Neural cell (in vitro differentiated cells): ENCODE measurements at regions not wholly inside any gene's neighbourhood (a gene's known extent, or its start where the extent isn't known, plus 50 kb on each side); places are given as distances from the start of the nearest gene placed in this dataset.

ENCODE experiments used
- H2AFZ ChIP-seq: fragments of 200-600, 300-800 bp; sonication (generic), shearing (Covaris generic); 2 replicates; pipeline ENCODE4 v1.6.0; 2014; ENCODE audit warnings: low read depth, mild to moderate bottlenecking, antibody characterized with exemption, low read length, moderate library complexity
- H3F3A ChIP-seq: fragments of 200-600 bp; shearing (Covaris generic); 2 replicates; pipeline ENCODE4 v1.6.1; 2016; ENCODE audit warnings: mild to moderate bottlenecking, moderate library complexity, mixed read lengths, antibody characterized with exemption, low read length; ENCODE audit not compliant: insufficient read depth, poor library complexity, severe bottlenecking
- H3K27ac ChIP-seq: fragments of 200-600, 300-800 bp; sonication (generic), shearing (Covaris generic); 2 replicates; pipeline ENCODE4 v1.5.1; 2014; ENCODE audit warnings: mild to moderate bottlenecking, low read length, moderate library complexity
- H3K27me3 ChIP-seq: fragments of 300-800, 200-600 bp; sonication (generic), shearing (Covaris generic); 2 replicates; pipeline ENCODE4 v1.6.0; 2014; ENCODE audit warnings: mild to moderate bottlenecking, low read depth, low read length, moderate library complexity; ENCODE audit not compliant: insufficient read depth
- H3K36me3 ChIP-seq: fragments of 300-800, 200-600 bp; sonication (generic), shearing (Covaris generic); 2 replicates; pipeline ENCODE4 v1.5.1; 2014; ENCODE audit warnings: mild to moderate bottlenecking, antibody characterized with exemption, low read length, moderate library complexity; ENCODE audit not compliant: insufficient read depth
- H3K4me2 ChIP-seq: fragments of 300-800, 200-600 bp; sonication (generic), shearing (Covaris generic); 2 replicates; pipeline ENCODE4 v1.6.0; 2014; ENCODE audit warnings: mild to moderate bottlenecking, low read length
- H3K4me3 ChIP-seq: fragments of 300-800, 200-600 bp; sonication (generic), shearing (Covaris generic); 2 replicates; pipeline ENCODE4 v1.5.1; 2014; ENCODE audit warnings: mild to moderate bottlenecking, low read length, moderate library complexity
- H3K79me2 ChIP-seq: fragments of 200-600 bp; shearing (Covaris generic); replicated peaks from 2 replicates; pipeline ENCODE4 v1.6.0; 2014; ENCODE audit warnings: mild to moderate bottlenecking, low read length, moderate library complexity; ENCODE audit not compliant: insufficient read depth
- H3K9ac ChIP-seq: fragments of 300-800, 200-600 bp; sonication (generic), shearing (Covaris generic); 2 replicates; pipeline ENCODE4 v1.6.1; 2016; ENCODE audit warnings: mild to moderate bottlenecking, low read length, mixed read lengths
- H3K9me2 ChIP-seq: fragments of 200-600 bp; shearing (Covaris generic); 2 replicates; pipeline ENCODE4 v1.6.1; 2016; ENCODE audit warnings: mild to moderate bottlenecking, low read length, mixed read lengths; ENCODE audit not compliant: insufficient read depth
- H3K9me3 ChIP-seq: fragments of 200-600, 300-800 bp; sonication (generic), shearing (Covaris generic); 2 replicates; pipeline ENCODE4 v1.6.1; 2016; ENCODE audit warnings: mild to moderate bottlenecking, mixed run types, low read length, moderate library complexity, mixed read lengths
- H4K20me1 ChIP-seq: fragments of 200-600 bp; shearing (Covaris generic); 2 replicates; pipeline ENCODE4 v1.6.1; 2016; ENCODE audit warnings: mild to moderate bottlenecking, mixed run types; ENCODE audit not compliant: insufficient read depth
- CTCF ChIP-seq: fragments of 450-650 bp; IDR thresholded peaks from 2 replicates; pipeline ENCODE4 v1.5.1; 2014; ENCODE audit warnings: antibody characterized with exemption, mild to moderate bottlenecking, moderate library complexity; ENCODE audit not compliant: poor library complexity, severe bottlenecking
- EP300 ChIP-seq: fragments of 450-650 bp; conservative IDR thresholded peaks from 2 replicates; pipeline ENCODE4 v1.6.1; 2014; ENCODE audit warnings: antibody characterized with exemption, mild to moderate bottlenecking, moderate library complexity; ENCODE audit not compliant: poor library complexity, severe bottlenecking
- EZH2 ChIP-seq: fragments of 200-600, 300-800 bp; shearing (Covaris generic), sonication (generic); IDR thresholded peaks from 2 replicates; pipeline ENCODE4 v1.6.1; 2014; ENCODE audit warnings: antibody characterized with exemption, low read length, borderline replicate concordance, mild to moderate bottlenecking; ENCODE audit not compliant: insufficient read depth, poor library complexity, severe bottlenecking
- MXI1 ChIP-seq: fragments of 450-650 bp; conservative IDR thresholded peaks from 2 replicates; pipeline ENCODE4 v1.6.1; 2014; ENCODE audit warnings: antibody characterized with exemption, mild to moderate bottlenecking; ENCODE audit not compliant: poor library complexity, severe bottlenecking
- POLR2AphosphoS5 ChIP-seq: IDR thresholded peaks from 2 replicates; pipeline ENCODE4 v1.6.1; 2012
- RAD21 ChIP-seq: fragments of 450-650 bp; conservative IDR thresholded peaks from 2 replicates; pipeline ENCODE4 v1.6.1; 2014; ENCODE audit warnings: antibody characterized with exemption, mild to moderate bottlenecking, moderate library complexity
- SMC3 ChIP-seq: fragments of 450-650 bp; conservative IDR thresholded peaks from 2 replicates; pipeline ENCODE4 v1.6.1; 2014; ENCODE audit warnings: antibody characterized with exemption, mild to moderate bottlenecking, moderate library complexity; ENCODE audit not compliant: poor library complexity
- TAF1 ChIP-seq: IDR thresholded peaks from 2 replicates; pipeline ENCODE4 v1.6.1; 2012; ENCODE audit warnings: low read depth
- TF ChIP-seq, protein P1 (sequence below): IDR thresholded peaks from 2 replicates; pipeline ENCODE4 v1.6.1; 2012; ENCODE audit warnings: borderline replicate concordance

GRCh38 chr6:135722679-135723078, 128.8 kb upstream of the PDE7B start:
- Histone ChIP-seq H3K4me2 (no peak overlapping the region), H3K9me2 (no peaks in the 10 kb centered on the region), H3K27ac (no peak overlapping the region), H4K20me1 (no peaks in the 10 kb centered on the region), H3K36me3 (no peaks in the 10 kb centered on the region), H3K27me3 (no peaks in the 10 kb centered on the region), H2AFZ (no peak overlapping the region), H3F3A (no peaks in the 10 kb centered on the region), H3K4me3 (no peak overlapping the region), H3K79me2 (no peaks in the 10 kb centered on the region), H3K9ac (no peak overlapping the region), H3K9me3 (no peaks in the 10 kb centered on the region)
- TF ChIP-seq RAD21 (no peak), EZH2 (no peak), POLR2AphosphoS5 (no peak), EP300 (no peak), TAF1 (no peak), CTCF (no peak), MXI1 (no peak), SMC3 (no peak)
- TF ChIP-seq, protein P1, sequence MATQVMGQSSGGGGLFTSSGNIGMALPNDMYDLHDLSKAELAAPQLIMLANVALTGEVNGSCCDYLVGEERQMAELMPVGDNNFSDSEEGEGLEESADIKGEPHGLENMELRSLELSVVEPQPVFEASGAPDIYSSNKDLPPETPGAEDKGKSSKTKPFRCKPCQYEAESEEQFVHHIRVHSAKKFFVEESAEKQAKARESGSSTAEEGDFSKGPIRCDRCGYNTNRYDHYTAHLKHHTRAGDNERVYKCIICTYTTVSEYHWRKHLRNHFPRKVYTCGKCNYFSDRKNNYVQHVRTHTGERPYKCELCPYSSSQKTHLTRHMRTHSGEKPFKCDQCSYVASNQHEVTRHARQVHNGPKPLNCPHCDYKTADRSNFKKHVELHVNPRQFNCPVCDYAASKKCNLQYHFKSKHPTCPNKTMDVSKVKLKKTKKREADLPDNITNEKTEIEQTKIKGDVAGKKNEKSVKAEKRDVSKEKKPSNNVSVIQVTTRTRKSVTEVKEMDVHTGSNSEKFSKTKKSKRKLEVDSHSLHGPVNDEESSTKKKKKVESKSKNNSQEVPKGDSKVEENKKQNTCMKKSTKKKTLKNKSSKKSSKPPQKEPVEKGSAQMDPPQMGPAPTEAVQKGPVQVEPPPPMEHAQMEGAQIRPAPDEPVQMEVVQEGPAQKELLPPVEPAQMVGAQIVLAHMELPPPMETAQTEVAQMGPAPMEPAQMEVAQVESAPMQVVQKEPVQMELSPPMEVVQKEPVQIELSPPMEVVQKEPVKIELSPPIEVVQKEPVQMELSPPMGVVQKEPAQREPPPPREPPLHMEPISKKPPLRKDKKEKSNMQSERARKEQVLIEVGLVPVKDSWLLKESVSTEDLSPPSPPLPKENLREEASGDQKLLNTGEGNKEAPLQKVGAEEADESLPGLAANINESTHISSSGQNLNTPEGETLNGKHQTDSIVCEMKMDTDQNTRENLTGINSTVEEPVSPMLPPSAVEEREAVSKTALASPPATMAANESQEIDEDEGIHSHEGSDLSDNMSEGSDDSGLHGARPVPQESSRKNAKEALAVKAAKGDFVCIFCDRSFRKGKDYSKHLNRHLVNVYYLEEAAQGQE = no peak

GRCh38 chr6:135728589-135728988, 122.9 kb upstream of the PDE7B start:
- no peaks in the 10 kb centered on the region for H3K9me2 ChIP-seq
- H2AFZ ChIP-seq = no peak overlapping the region
- no peak overlapping the region for H3K4me2 ChIP-seq
- no peaks in the 10 kb centered on the region for H3K36me3 ChIP-seq
- H3K79me2 ChIP-seq = no peaks in the 10 kb centered on the region
- no peaks in the 10 kb centered on the region for H3F3A ChIP-seq
- H4K20me1 ChIP-seq = no peaks in the 10 kb centered on the region
- no peak overlapping the region for H3K9ac ChIP-seq
- no peak overlapping the region for H3K4me3 ChIP-seq
- TF ChIP-seq TAF1 = no peak
- TF ChIP-seq EZH2 = no peak
- TF ChIP-seq, protein P1 = no peak
- no peak for TF ChIP-seq EP300
- no peak overlapping the region for H3K27ac ChIP-seq
- no peaks in the 10 kb centered on the region for H3K9me3 ChIP-seq
- no peaks in the 10 kb centered on the region for H3K27me3 ChIP-seq
